NK-92 treated with Interleukin-12 subunit alpha and Interleukin-12 subunit beta, amount 100 ng/mL, for 24 hours (cell line): ENCODE measurements at regions not wholly inside any gene's neighbourhood (a gene's known extent, or its start where the extent isn't known, plus 50 kb on each side); places are given as distances from the start of the nearest gene placed in this dataset.

Source experiments
- DNase-seq: peaks from one replicate; lab custom pipeline; 2025; lab: John Stamatoyannopoulos, UW

GRCh38 chrY:8673896-8674295, 663.4 kb upstream of the TSPY4 start:
- DNase-seq: no peak

DNA sequence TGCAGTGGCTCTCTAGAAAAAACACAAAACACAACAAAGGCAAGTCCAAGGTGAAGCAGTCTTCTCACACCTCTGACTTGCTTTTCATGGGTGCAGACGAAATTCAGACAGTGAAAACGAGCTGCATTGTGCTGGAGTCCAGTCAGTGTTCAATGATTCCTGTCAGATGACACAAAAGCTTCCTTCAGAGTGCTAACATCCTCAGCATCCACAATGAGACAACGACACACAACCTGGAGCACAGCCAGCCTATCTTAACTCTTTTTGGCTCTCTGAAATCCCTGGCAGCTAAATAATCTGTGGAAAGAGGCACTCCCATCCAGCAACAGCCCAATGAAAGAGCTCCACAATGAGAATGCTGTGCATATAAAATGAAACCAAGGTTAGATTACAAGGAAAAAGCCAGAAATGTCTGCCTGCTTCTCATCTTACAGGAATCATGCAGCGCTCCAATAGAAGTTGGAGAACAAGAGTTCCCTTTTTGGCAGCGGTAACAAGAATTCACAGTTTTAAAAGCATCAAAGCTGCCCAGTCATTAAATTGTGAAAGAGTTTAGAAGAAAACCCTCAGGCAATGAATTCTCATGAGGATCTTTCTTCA, 659.8 kb upstream of the TSPY4 start:
- DNase-seq: no peak

DNA sequence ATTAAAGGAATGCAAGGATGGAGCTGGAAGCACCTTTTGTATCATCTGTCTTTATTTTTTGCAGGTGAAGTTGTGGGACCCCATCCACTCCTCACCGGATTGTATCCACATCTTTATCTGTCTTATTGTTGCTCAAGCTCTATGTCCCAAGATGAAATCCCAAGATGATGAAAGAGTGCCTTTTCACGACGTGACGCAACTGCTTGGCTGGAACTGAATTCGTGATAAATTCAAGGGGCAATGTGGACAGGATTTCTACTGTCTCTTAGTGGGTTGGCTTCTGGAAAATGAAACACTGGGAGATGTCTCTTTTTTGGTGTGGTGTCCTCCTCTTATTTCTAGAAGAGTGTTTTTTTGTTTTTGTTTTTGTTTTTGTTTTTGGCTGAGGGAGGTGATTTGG, 650.1 kb upstream of the TSPY4 start:
- no peak for DNase-seq

- no peak for DNase-seq
These were observed 646.2 kb upstream of the TSPY4 start for GRCh38 chrY:8690901-8691685.

DNA sequence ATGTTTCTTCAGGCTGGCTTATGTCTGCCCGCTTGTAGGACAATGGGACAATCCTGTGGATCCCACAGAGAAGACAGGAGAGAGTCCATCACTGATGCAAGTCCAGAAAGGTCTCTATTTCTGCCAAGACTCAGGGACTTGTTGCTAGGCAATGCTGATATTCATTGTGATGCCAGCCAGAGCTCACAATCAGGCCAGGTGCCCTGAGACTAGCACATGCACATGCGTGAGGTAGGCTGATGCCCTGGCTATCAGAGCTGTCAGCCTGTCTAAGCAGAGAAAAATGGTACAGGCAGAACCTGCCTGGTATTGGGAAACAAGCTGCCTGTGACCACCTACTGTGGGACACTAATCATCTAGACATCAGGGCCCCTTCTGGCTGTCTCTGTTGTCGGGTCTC, 638.7 kb upstream of the TSPY4 start:
- DNase-seq: no peak

DNA sequence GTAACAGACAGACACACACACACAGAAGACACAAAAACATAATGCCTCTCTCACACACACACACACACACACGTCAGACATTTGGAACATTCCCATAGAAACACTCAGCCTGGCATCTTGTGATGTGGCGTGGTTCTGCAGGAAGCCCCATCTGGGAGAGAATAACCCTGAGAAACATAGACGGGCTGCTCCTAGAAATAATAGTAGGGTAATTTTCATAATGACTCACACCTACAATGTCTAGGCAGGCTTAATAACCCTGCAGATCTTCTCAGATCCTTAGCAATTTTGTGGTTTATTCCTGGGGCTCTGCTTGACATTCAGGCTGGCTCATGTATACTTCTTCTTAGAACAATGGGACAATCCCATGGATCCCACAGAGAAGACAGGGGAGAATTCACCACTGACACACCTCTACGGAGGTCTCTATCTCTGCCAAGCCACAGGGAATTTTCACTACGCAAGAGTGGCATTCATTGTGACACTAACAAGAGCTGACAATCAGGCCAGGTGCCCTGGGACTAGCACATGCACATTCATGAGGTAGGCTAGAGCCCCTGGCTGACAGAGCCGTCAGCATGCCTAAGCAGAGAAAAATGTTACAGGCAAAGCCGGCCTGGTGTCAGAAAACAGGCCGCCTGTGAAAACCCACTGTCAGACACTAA, 631.5 kb upstream of the TSPY4 start:
- no peak for DNase-seq

DNA sequence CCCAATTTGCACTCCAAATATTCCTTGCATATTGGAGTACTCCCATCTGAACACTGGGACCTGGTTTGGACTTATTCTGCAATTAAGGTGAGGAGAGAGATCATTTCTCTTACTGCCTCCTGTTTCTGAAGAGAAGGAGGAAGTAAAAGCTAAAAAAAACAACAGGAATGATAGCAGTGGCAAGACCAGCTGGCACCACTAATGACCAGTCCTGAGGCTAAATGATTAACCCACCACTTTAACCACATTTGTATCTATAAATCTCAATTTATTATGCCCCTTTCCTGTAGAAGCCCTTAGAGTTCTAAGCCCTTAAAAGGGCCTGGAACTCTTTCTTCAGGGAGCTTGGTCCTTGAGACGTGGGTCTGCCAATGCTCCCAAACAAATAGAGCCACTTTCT, 625.0 kb upstream of the TSPY4 start:
- no peak for DNase-seq

GRCh38 chrY:8715226-8715625, 622.0 kb upstream of the TSPY4 start:
- no peak for DNase-seq

- DNase-seq: no peak
These were observed 610.6 kb upstream of the TSPY4 start for GRCh38 chrY:8726616-8727015.

DNA sequence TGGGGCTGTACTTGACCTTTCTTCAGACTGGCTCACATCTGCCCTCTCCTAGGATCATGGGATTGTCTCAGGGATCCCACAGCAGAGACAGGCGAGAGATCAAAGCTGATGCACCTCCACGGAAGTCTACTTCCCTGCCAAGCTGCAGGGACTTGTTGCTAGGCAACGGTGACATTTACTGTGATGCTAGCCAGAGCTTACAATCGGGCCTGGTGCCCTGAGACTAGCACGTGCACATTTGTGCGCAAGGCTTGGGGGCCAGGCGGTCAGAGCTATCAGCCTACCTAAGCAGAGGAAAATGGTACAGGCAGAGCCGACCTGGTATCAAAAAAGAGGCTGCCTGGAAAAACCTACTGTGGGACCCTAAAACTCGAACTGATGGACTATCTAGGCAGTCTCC, 607.3 kb upstream of the TSPY4 start:
- no peak for DNase-seq

GRCh38 chrY:8741343-8742069, 595.8 kb upstream of the TSPY4 start:
- no peak for DNase-seq

DNA sequence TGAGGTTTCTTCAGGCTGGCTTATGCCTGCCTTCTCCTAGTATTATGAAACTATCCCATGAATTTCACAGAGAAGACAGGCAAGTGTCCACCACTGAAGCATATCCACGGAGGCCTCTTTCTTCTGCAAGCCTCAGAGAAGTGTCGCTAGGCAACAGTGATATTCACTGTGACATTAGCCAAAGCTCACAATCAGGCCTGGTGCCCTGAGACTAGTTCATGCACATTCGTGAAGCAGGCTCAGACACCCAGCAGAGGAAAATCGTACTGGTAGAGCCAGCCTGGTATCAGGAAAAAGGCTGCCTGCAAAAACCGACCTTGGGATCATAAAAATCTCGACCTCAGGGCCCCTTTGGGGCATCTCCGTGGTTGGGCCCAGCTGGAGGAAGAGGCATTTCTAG, 573.1 kb upstream of the TSPY4 start:
- no peak for DNase-seq

GRCh38 chrY:8781184-8781890, 555.9 kb upstream of the TSPY4 start:
- DNase-seq: no peak

GRCh38 chrY:8794561-8794960, 542.7 kb upstream of the TSPY4 start:
- no peak for DNase-seq

- DNase-seq: no peak
These were observed 532.9 kb upstream of the TSPY4 start for GRCh38 chrY:8804317-8804716.

DNA sequence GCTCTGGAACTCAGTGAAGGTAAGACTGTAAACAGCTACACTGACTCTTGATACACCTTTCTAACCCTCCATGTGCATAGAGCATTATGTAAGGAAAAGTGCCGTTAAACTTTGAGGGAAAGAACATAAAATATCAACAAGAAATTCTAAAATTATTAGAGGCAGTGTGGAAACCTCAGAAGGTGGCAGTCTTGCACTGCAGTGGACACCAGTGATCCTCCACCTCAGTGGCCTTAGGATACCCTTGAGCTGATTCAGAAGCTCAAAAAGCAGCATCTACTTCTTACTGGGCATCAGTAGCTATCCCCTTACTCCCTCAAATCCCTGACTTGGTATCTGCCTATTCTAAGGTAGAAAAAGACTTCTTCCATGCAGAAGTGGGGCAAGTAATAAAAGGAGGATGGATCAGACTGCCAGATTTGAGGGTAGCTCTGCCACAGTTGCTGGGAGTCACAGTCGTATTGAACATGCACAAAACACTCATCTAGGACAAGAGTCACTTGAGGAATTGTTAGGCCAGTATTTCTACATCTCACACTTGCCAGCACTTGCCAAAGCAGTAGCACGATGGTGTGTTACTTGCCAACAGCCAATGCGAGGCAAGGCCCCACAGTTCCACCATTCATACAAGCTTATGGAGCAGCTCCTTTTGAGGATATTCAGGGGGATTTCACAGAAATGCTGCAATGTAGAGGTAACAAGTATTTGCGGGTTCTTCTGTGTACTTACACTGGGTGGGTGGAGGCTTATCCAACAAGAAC, 529.4 kb upstream of the TSPY4 start:
- DNase-seq: no peak

GRCh38 chrY:8808611-8809010, 528.7 kb upstream of the TSPY4 start:
- DNase-seq: no peak

- DNase-seq: no peak
These were observed 528.2 kb upstream of the TSPY4 start for GRCh38 chrY:8809076-8809475.

GRCh38 chrY:8814143-8814542, 523.1 kb upstream of the TSPY4 start:
- DNase-seq: no peak

- no peak for DNase-seq
These were observed 521.6 kb upstream of the TSPY4 start for GRCh38 chrY:8815616-8816015.

- no peak for DNase-seq
These were observed 517.2 kb upstream of the TSPY4 start for GRCh38 chrY:8820032-8820431.
